ENCODE measurements at regions not wholly inside any gene's neighbourhood (a gene's known extent, or its start where the extent isn't known, plus 50 kb on each side); places are given as distances from the start of the nearest gene placed in this dataset.
"Not testable (repeated sequence)": the region's sequence is repeated elsewhere in the genome, so short reads cannot be mapped to it uniquely, and the experiment has no call there.

- WGBS, 2 donors, result 28 to 57% methylated on average over 7 of the region's 7 CpGs
- Histone ChIP-seq H3K4me1 (peaks cover 0 to 24% (median 5%) of the 10 kb centered on the region in 4 donors), H3K36me3 (no peaks in the 10 kb centered on the region), H3K9me3 (peaks cover 0 to 8% (median 0%) of the 10 kb centered on the region in 4 donors), H3K4me3 (no peak overlapping the region), H3K27me3 (no peaks in the 10 kb centered on the region), H3K27ac (peak overlapping the region in 3 of 4 donors; percentile 17 to 75 (median 32))
- TF ChIP-seq EP300 (IDR thresholded peaks at IDR 0.05), result no peak
- TF ChIP-seq CTCF (IDR thresholded peaks at IDR 0.05), result no peak
- TF ChIP-seq POLR2A (IDR thresholded peaks at IDR 0.05), result no peak
- DNase-seq (ENCODE audit: low spot score in 2 of 2), result peak; percentile 9 to 20
Measured at GRCh38 chr1:45266151-45266801, 59.9 kb upstream of the ZSWIM5 start.

GRCh38 chr1:45268310-45268709 lies 58.4 kb upstream of the HPDL start:
- not testable (repeated sequence) for H3K27me3 ChIP-seq; H3K27ac ChIP-seq; DNase-seq (ENCODE audit: low spot score in 2 of 2); H3K9me3 ChIP-seq; H3K36me3 ChIP-seq; H3K4me3 ChIP-seq
- WGBS, 2 donors, result 60 to 66% methylated on average over 5 of the region's 5 CpGs
- H3K4me1 ChIP-seq, result peaks cover 0 to 24% (median 5%) of the 10 kb centered on the region in 4 donors

- not testable (repeated sequence) for H3K9me3 ChIP-seq; H3K4me1 ChIP-seq; H3K27ac ChIP-seq; H3K27me3 ChIP-seq; H3K4me3 ChIP-seq; DNase-seq (ENCODE audit: low spot score in 2 of 2); H3K36me3 ChIP-seq
- WGBS, 2 donors, result 95 to 97% methylated on average over 1 of the region's 1 CpG
Measured at GRCh38 chr1:45272267-45272666, 54.4 kb upstream of the HPDL start.

GRCh38 chr1:45272913-45273371 lies 53.8 kb upstream of the HPDL start:
- H3K27me3 ChIP-seq, result no peaks in the 10 kb centered on the region
- 76 to 78% methylated on average over 4 of the region's 4 CpGs for WGBS, 2 donors
- no peak for DNase-seq (ENCODE audit: low spot score in 2 of 2)
- H3K36me3 ChIP-seq, result no peaks in the 10 kb centered on the region
- H3K4me3 ChIP-seq, result no peak overlapping the region
- H3K4me1 ChIP-seq, result peaks cover 0 to 3% (median 0%) of the 10 kb centered on the region in 4 donors
- no peak for TF ChIP-seq POLR2A (IDR thresholded peaks at IDR 0.05)
- H3K27ac ChIP-seq, result no peak overlapping the region
- H3K9me3 ChIP-seq, result no peaks in the 10 kb centered on the region

GRCh38 chr1:45275054-45275453 lies 51.6 kb upstream of the HPDL start:
- no peaks in the 10 kb centered on the region for H3K27me3 ChIP-seq
- no peaks in the 10 kb centered on the region for H3K4me1 ChIP-seq
- TF ChIP-seq POLR2A (IDR thresholded peaks at IDR 0.05), result no peak
- no peak for TF ChIP-seq CTCF (IDR thresholded peaks at IDR 0.05)
- TF ChIP-seq EP300 (IDR thresholded peaks at IDR 0.05), result no peak
- DNase-seq (ENCODE audit: low spot score in 2 of 2), result no peak
- peaks cover 0 to 6% (median 0%) of the 10 kb centered on the region in 4 donors for H3K9me3 ChIP-seq
- no peaks in the 10 kb centered on the region for H3K36me3 ChIP-seq
- no peak overlapping the region for H3K4me3 ChIP-seq
- no peak overlapping the region for H3K27ac ChIP-seq
